K562 (cell line): ENCODE measurements at regions not wholly inside any gene's neighbourhood (a gene's known extent, or its start where the extent isn't known, plus 50 kb on each side); places are given as distances from the start of the nearest gene placed in this dataset.

Source experiments
- ETV6 ChIP-seq, 3 experiments: fragments of 150-350 bp in 1 of 3; sonication (generic) in 1 of 3; formaldehyde crosslinking in 1 of 3; IDR thresholded peaks; 2 replicates each; pipeline versions ENCODE4 v1.6.1 to v1.8.0; 2014 to 2022; ENCODE audit warnings: borderline replicate concordance in 2 of 3, low read depth in 2 of 3, antibody characterized with exemption in 1 of 3, low read length in 1 of 3, mild to moderate bottlenecking in 1 of 3, missing genetic modification reagents in 1 of 3
- KAT7 ChIP-seq: sonication (generic); formaldehyde crosslinking; IDR thresholded peaks from 2 replicates; pipeline ENCODE4 v1.8.0; 2022; ENCODE audit warnings: missing genetic modification reagents, mild to moderate bottlenecking, borderline replicate concordance
- POLR2A ChIP-seq: fragments of 450-650 bp; conservative IDR thresholded peaks from 2 replicates; pipeline ENCODE4 v1.6.1; 2016
- TCF7L2 ChIP-seq: fragments of 150-350 bp; IDR thresholded peaks from 2 replicates; pipeline ENCODE4 v1.6.1; 2016; ENCODE audit warnings: low read depth, mild to moderate bottlenecking, low read length, moderate library complexity
- TRIM25 ChIP-seq: fragments of 450-650 bp; IDR thresholded peaks from 2 replicates; pipeline ENCODE4 v1.7.0; 2016; ENCODE audit warnings: borderline replicate concordance
- TF ChIP-seq, protein P1 (sequence below): sonication (generic); formaldehyde crosslinking; IDR thresholded peaks from 2 replicates; pipeline ENCODE4 v1.8.0; 2023; ENCODE audit warnings: mild to moderate bottlenecking, missing genetic modification reagents
- TF ChIP-seq, protein P2 (sequence below): fragments of 250-450 bp; sonication (Bioruptor Pico); IDR thresholded peaks from 2 replicates; pipeline ENCODE4 v1.5.0; 2020; ENCODE audit warnings: mild to moderate bottlenecking

DNA sequence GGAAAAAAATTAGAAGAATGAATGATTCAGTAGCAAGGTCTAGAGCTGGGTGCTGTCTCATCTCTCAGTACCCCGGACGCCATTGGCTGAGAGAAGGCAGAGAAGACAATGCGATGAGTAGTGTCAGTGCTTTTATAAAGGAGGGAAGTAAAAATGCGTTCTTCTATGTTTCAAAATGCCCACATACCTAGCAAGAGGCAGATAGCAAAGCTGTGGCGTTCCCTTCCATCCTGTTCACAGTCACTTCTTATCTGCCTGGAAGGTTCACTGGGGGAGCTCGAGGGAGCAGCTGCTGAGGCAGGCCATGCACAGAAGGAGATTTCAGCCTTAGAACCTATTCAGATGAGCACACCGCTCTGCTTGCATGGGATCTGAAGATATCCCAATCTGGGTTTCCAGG lies 234.0 kb downstream of the RPLP1 start:
- TF ChIP-seq ETV6 (IDR thresholded peaks at IDR 0.05; ENCODE audit: borderline replicate concordance in 1 of 2, low read depth in 2 of 2, low read length in 1 of 2): no peak
- TF ChIP-seq ETV6 (CRISPR knock-in tag; IDR thresholded peaks at IDR 0.05; ENCODE audit: borderline replicate concordance): no peak
- TF ChIP-seq, protein P1, sequence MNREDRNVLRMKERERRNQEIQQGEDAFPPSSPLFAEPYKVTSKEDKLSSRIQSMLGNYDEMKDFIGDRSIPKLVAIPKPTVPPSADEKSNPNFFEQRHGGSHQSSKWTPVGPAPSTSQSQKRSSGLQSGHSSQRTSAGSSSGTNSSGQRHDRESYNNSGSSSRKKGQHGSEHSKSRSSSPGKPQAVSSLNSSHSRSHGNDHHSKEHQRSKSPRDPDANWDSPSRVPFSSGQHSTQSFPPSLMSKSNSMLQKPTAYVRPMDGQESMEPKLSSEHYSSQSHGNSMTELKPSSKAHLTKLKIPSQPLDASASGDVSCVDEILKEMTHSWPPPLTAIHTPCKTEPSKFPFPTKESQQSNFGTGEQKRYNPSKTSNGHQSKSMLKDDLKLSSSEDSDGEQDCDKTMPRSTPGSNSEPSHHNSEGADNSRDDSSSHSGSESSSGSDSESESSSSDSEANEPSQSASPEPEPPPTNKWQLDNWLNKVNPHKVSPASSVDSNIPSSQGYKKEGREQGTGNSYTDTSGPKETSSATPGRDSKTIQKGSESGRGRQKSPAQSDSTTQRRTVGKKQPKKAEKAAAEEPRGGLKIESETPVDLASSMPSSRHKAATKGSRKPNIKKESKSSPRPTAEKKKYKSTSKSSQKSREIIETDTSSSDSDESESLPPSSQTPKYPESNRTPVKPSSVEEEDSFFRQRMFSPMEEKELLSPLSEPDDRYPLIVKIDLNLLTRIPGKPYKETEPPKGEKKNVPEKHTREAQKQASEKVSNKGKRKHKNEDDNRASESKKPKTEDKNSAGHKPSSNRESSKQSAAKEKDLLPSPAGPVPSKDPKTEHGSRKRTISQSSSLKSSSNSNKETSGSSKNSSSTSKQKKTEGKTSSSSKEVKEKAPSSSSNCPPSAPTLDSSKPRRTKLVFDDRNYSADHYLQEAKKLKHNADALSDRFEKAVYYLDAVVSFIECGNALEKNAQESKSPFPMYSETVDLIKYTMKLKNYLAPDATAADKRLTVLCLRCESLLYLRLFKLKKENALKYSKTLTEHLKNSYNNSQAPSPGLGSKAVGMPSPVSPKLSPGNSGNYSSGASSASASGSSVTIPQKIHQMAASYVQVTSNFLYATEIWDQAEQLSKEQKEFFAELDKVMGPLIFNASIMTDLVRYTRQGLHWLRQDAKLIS (CRISPR knock-in tag): no peak
- no peak for TF ChIP-seq TCF7L2
- TF ChIP-seq TRIM25: no peak
- TF ChIP-seq, protein P2, sequence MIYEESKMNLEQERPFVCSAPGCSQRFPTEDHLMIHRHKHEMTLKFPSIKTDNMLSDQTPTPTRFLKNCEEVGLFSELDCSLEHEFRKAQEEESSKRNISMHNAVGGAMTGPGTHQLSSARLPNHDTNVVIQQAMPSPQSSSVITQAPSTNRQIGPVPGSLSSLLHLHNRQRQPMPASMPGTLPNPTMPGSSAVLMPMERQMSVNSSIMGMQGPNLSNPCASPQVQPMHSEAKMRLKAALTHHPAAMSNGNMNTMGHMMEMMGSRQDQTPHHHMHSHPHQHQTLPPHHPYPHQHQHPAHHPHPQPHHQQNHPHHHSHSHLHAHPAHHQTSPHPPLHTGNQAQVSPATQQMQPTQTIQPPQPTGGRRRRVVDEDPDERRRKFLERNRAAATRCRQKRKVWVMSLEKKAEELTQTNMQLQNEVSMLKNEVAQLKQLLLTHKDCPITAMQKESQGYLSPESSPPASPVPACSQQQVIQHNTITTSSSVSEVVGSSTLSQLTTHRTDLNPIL (CRISPR knock-in tag): no peak
- no peak for TF ChIP-seq POLR2A
- no peak for TF ChIP-seq KAT7 (CRISPR knock-in tag)
